ENCODE measurements at regions not wholly inside any gene's neighbourhood (a gene's known extent, or its start where the extent isn't known, plus 50 kb on each side); places are given as distances from the start of the nearest gene placed in this dataset.

DNA sequence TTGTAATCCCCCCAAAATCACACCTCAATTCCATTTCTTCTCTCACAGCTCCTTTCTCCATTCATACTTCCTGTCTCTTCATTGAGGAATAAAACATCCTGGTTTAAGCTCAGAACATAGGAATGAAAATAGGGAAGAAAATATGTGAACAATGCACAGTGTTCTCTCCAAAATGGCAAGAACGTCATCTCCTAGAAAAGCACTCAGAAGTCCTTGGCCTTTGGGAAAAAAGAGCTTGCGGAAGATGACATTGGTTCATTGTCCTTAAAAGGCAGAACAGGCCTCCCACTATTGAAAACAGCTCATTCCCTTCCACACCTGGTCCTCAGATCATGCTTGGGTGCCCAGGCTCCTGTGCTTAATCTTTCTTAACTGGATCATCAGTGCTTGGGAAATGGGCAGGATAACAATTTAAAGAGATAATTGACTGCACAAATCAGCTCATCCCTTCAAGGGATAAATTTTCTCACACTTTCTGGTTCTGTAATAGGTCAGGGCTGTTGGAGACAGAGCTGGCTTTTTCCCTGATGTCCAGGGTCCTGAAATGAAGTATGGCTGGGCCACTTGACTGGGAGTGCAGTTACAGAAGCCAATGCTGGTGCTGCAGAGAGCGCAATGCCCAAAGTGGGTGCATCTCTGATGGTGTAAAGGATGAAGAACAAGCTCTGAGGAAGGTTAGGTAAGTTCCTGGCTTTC, 69.2 kb downstream of the MARCHF4 start:
- H3K4me3 Mint-ChIP-seq, result no peak overlapping the region
- ChIA-PET POLR2A (interaction anchor here (0.5 kb wide), 1 partner anchor 1508 kb away, joined by 3 read pairs; no protein-coding TSS in a partner anchor), CTCF (interaction anchor here (1.1 to 5.0 kb wide), 2 partner anchors 14 to 19 kb away, joined by 3 to 38 read pairs; no protein-coding TSS in a partner anchor)
- H3K27me3 Mint-ChIP-seq (ENCODE audit: low read depth), result peaks cover 19% of the 10 kb centered on the region
- H3K4me1 Mint-ChIP-seq, result peaks cover 32% of the 10 kb centered on the region
- H3K9me3 Mint-ChIP-seq, result no peaks in the 10 kb centered on the region; the same call in 1 of the 2 replicates
- DNase-seq (ENCODE audit: low spot score) (no peak), ATAC-seq (no peak)
- TF ChIP-seq OVOL2 (CRISPR knock-in tag; IDR thresholded peaks at IDR 0.05; ENCODE audit: borderline replicate concordance), result no peak
- TF ChIP-seq, protein P1, sequence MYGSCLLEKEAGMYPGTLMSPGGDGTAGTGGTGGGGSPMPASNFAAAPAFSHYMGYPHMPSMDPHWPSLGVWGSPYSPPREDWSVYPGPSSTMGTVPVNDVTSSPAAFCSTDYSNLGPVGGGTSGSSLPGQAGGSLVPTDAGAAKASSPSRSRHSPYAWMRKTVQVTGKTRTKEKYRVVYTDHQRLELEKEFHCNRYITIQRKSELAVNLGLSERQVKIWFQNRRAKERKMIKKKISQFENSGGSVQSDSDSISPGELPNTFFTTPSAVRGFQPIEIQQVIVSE (CRISPR knock-in tag; IDR thresholded peaks at IDR 0.05; ENCODE audit: borderline replicate concordance), result no peak
- TF ChIP-seq ZNF317 (CRISPR knock-in tag; IDR thresholded peaks at IDR 0.05; ENCODE audit: borderline replicate concordance, low read depth), result no peak
- TF ChIP-seq ZNF396 (CRISPR knock-in tag; IDR thresholded peaks at IDR 0.05; ENCODE audit: borderline replicate concordance), result no peak
- TF ChIP-seq, protein P2, sequence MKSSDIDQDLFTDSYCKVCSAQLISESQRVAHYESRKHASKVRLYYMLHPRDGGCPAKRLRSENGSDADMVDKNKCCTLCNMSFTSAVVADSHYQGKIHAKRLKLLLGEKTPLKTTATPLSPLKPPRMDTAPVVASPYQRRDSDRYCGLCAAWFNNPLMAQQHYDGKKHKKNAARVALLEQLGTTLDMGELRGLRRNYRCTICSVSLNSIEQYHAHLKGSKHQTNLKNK (CRISPR knock-in tag; IDR thresholded peaks at IDR 0.05), result no peak
- no peak for TF ChIP-seq GRHL2 (CRISPR knock-in tag; IDR thresholded peaks at IDR 0.05; ENCODE audit: insufficient replicate concordance, severe bottlenecking)
- TF ChIP-seq JUN (CRISPR knock-in tag; IDR thresholded peaks at IDR 0.05), result no peak
- no peak for TF ChIP-seq ZNF281 (CRISPR knock-in tag; IDR thresholded peaks at IDR 0.05)
- no peak for TF ChIP-seq NFYB (CRISPR knock-in tag; conservative IDR thresholded peaks at IDR 0.05; ENCODE audit: low read depth)
- TF ChIP-seq ESRRA (CRISPR knock-in tag; IDR thresholded peaks at IDR 0.05; ENCODE audit: borderline replicate concordance), result no peak
- TF ChIP-seq, protein P3, sequence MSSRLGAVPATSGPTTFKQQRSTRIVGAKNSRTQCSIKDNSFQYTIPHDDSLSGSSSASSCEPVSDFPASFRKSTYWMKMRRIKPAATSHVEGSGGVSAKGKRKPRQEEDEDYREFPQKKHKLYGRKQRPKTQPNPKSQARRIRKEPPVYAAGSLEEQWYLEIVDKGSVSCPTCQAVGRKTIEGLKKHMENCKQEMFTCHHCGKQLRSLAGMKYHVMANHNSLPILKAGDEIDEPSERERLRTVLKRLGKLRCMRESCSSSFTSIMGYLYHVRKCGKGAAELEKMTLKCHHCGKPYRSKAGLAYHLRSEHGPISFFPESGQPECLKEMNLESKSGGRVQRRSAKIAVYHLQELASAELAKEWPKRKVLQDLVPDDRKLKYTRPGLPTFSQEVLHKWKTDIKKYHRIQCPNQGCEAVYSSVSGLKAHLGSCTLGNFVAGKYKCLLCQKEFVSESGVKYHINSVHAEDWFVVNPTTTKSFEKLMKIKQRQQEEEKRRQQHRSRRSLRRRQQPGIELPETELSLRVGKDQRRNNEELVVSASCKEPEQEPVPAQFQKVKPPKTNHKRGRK (CRISPR knock-in tag; IDR thresholded peaks at IDR 0.05; ENCODE audit: borderline replicate concordance), result no peak
- TF ChIP-seq, protein P4, sequence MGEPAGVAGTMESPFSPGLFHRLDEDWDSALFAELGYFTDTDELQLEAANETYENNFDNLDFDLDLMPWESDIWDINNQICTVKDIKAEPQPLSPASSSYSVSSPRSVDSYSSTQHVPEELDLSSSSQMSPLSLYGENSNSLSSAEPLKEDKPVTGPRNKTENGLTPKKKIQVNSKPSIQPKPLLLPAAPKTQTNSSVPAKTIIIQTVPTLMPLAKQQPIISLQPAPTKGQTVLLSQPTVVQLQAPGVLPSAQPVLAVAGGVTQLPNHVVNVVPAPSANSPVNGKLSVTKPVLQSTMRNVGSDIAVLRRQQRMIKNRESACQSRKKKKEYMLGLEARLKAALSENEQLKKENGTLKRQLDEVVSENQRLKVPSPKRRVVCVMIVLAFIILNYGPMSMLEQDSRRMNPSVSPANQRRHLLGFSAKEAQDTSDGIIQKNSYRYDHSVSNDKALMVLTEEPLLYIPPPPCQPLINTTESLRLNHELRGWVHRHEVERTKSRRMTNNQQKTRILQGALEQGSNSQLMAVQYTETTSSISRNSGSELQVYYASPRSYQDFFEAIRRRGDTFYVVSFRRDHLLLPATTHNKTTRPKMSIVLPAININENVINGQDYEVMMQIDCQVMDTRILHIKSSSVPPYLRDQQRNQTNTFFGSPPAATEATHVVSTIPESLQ (CRISPR knock-in tag; IDR thresholded peaks at IDR 0.05), result no peak
- no peak for TF ChIP-seq NFATC4 (CRISPR knock-in tag; IDR thresholded peaks at IDR 0.05)
- no peak for TF ChIP-seq USF1 (CRISPR knock-in tag; IDR thresholded peaks at IDR 0.05)
- TF ChIP-seq KAT7 (CRISPR knock-in tag; IDR thresholded peaks at IDR 0.05; ENCODE audit: borderline replicate concordance), result no peak
- TF ChIP-seq, protein P5, sequence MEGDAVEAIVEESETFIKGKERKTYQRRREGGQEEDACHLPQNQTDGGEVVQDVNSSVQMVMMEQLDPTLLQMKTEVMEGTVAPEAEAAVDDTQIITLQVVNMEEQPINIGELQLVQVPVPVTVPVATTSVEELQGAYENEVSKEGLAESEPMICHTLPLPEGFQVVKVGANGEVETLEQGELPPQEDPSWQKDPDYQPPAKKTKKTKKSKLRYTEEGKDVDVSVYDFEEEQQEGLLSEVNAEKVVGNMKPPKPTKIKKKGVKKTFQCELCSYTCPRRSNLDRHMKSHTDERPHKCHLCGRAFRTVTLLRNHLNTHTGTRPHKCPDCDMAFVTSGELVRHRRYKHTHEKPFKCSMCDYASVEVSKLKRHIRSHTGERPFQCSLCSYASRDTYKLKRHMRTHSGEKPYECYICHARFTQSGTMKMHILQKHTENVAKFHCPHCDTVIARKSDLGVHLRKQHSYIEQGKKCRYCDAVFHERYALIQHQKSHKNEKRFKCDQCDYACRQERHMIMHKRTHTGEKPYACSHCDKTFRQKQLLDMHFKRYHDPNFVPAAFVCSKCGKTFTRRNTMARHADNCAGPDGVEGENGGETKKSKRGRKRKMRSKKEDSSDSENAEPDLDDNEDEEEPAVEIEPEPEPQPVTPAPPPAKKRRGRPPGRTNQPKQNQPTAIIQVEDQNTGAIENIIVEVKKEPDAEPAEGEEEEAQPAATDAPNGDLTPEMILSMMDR (IDR thresholded peaks at IDR 0.05), result no peak
- TF ChIP-seq, protein P6, sequence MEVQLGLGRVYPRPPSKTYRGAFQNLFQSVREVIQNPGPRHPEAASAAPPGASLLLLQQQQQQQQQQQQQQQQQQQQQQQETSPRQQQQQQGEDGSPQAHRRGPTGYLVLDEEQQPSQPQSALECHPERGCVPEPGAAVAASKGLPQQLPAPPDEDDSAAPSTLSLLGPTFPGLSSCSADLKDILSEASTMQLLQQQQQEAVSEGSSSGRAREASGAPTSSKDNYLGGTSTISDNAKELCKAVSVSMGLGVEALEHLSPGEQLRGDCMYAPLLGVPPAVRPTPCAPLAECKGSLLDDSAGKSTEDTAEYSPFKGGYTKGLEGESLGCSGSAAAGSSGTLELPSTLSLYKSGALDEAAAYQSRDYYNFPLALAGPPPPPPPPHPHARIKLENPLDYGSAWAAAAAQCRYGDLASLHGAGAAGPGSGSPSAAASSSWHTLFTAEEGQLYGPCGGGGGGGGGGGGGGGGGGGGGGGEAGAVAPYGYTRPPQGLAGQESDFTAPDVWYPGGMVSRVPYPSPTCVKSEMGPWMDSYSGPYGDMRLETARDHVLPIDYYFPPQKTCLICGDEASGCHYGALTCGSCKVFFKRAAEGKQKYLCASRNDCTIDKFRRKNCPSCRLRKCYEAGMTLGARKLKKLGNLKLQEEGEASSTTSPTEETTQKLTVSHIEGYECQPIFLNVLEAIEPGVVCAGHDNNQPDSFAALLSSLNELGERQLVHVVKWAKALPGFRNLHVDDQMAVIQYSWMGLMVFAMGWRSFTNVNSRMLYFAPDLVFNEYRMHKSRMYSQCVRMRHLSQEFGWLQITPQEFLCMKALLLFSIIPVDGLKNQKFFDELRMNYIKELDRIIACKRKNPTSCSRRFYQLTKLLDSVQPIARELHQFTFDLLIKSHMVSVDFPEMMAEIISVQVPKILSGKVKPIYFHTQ (CRISPR knock-in tag; IDR thresholded peaks at IDR 0.05), result no peak
- H3K27ac Mint-ChIP-seq, result no peak overlapping the region
- 0 out of 2 replicates have a peak, but pooled peaks cover 2% of the 10 kb centered on the region for H3K36me3 Mint-ChIP-seq
